ENCODE measurements at regions not wholly inside any gene's neighbourhood (a gene's known extent, or its start where the extent isn't known, plus 50 kb on each side); places are given as distances from the start of the nearest gene placed in this dataset.

GRCh38 chr2:29991086-29991485, 69.7 kb upstream of the ALK start:
- Histone ChIP-seq H3K9me1 (replicated peaks; ENCODE audit: control insufficient read depth, extremely low read depth, insufficient read depth, low read length) (no peaks in the 10 kb centered on the region), H3K4me2 (ENCODE audit: insufficient read depth, low read length) (no peak overlapping the region), H3K79me2 (ENCODE audit: control insufficient read depth, insufficient read depth, low read length) (no peaks in the 10 kb centered on the region), H3K36me3 (ENCODE audit: control insufficient read depth in 2 of 2, extremely low read depth in 1 of 2, insufficient read depth in 2 of 2, low read length in 2 of 2) (no peaks in the 10 kb centered on the region), H3K4me1 (ENCODE audit: control insufficient read depth, extremely low read depth, insufficient read depth, low read length) (no peaks in the 10 kb centered on the region), H3K9ac (replicated peaks; ENCODE audit: extremely low read depth, insufficient read depth, low read length) (no peak overlapping the region), H3K9me3 (replicated peaks; ENCODE audit: control insufficient read depth, insufficient read depth, low read length) (peaks cover 4% of the 10 kb centered on the region), H2AFZ (ENCODE audit: low read depth, low read length) (no peak overlapping the region), H4K20me1 (replicated peaks; ENCODE audit: control insufficient read depth, extremely low read depth, insufficient read depth, low read length) (no peaks in the 10 kb centered on the region), H3K27ac (ENCODE audit: insufficient read depth, low read depth, low read length) (no peak overlapping the region), H3K27me3 (ENCODE audit: control insufficient read depth in 2 of 2, insufficient read depth in 2 of 2, low read length in 2 of 2) (no peaks in the 10 kb centered on the region), H3K4me3 (replicated peaks in 1 of 3; ENCODE audit: insufficient read depth in 1 of 3, low read depth in 1 of 3, low read length in 3 of 3) (no peak overlapping the region)
- FAIRE-seq (no peak), DNase-seq (ENCODE audit: low read depth, low spot score) (no peak)
- BruUV-seq (replicated peaks): no TSS peak
- CTCF ChIA-PET: no interaction called here
- dilution Hi-C loops (cut with MboI; ENCODE audit: extremely low pct_ligation_motif_present, low sequenced_read_pairs): no loop called here
- intact Hi-C loops (cut with micrococcal nuclease): no loop called here
- TF ChIP-seq EZH2 (IDR thresholded peaks at IDR 0.05; ENCODE audit: borderline replicate concordance, low read depth, low read length, severe bottlenecking) (no peak), MAX (IDR thresholded peaks at IDR 0.05; ENCODE audit: insufficient read depth, insufficient read length) (no peak), CTCF (IDR thresholded peaks at IDR 0.05; ENCODE audit: extremely low read depth in 1 of 2, insufficient read depth in 1 of 2, low read depth in 1 of 2, low read length in 2 of 2) (no peak), JUN (IDR thresholded peaks at IDR 0.05; ENCODE audit: borderline replicate concordance, insufficient read depth, insufficient read length, low read depth) (no peak), GATA2 (IDR thresholded peaks at IDR 0.05; ENCODE audit: insufficient read depth, insufficient read length, low read depth, low read length) (no peak), POLR2AphosphoS5 (IDR thresholded peaks at IDR 0.05; ENCODE audit: insufficient read depth, low read depth, low read length) (no peak), FOS (IDR thresholded peaks at IDR 0.05; ENCODE audit: borderline replicate concordance, insufficient read depth, low read length) (no peak), POLR2A (IDR thresholded peaks at IDR 0.05; ENCODE audit: low read depth, low read length) (no peak), MYC (IDR thresholded peaks at IDR 0.05; ENCODE audit: low read depth, low read length) (no peak)
- POLR2A ChIA-PET: no interaction called here

Measured in endothelial cell of umbilical vein (primary cell).